ENCODE measurements at regions not wholly inside any gene's neighbourhood (a gene's known extent, or its start where the extent isn't known, plus 50 kb on each side); places are given as distances from the start of the nearest gene placed in this dataset.

GRCh38 chr9:25600501-25600900, 77.7 kb downstream of the TUSC1 start:
- no peak for TF ChIP-seq MTF1 (CRISPR knock-in tag; IDR thresholded peaks at IDR 0.05)
- TF ChIP-seq SKIL (CRISPR knock-in tag; IDR thresholded peaks at IDR 0.05; ENCODE audit: borderline replicate concordance): no peak
- no peak for TF ChIP-seq ZNF10 (CRISPR knock-in tag; IDR thresholded peaks at IDR 0.05; ENCODE audit: borderline replicate concordance, low read depth)
- TF ChIP-seq, protein P1, sequence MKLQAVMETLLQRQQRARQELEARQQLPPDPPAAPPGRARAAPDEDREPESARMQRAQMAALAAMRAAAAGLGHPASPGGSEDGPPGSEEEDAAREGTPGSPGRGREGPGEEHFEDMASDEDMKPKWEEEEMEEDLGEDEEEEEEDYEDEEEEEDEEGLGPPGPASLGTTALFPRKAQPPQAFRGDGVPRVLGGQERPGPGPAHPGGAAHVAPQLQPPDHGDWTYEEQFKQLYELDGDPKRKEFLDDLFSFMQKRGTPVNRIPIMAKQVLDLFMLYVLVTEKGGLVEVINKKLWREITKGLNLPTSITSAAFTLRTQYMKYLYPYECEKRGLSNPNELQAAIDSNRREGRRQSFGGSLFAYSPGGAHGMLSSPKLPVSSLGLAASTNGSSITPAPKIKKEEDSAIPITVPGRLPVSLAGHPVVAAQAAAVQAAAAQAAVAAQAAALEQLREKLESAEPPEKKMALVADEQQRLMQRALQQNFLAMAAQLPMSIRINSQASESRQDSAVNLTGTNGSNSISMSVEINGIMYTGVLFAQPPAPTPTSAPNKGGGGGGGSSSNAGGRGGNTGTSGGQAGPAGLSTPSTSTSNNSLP (IDR thresholded peaks at IDR 0.05; ENCODE audit: low read depth, low read length): no peak
- TF ChIP-seq, protein P2, sequence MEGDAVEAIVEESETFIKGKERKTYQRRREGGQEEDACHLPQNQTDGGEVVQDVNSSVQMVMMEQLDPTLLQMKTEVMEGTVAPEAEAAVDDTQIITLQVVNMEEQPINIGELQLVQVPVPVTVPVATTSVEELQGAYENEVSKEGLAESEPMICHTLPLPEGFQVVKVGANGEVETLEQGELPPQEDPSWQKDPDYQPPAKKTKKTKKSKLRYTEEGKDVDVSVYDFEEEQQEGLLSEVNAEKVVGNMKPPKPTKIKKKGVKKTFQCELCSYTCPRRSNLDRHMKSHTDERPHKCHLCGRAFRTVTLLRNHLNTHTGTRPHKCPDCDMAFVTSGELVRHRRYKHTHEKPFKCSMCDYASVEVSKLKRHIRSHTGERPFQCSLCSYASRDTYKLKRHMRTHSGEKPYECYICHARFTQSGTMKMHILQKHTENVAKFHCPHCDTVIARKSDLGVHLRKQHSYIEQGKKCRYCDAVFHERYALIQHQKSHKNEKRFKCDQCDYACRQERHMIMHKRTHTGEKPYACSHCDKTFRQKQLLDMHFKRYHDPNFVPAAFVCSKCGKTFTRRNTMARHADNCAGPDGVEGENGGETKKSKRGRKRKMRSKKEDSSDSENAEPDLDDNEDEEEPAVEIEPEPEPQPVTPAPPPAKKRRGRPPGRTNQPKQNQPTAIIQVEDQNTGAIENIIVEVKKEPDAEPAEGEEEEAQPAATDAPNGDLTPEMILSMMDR (CRISPR knock-in tag; IDR thresholded peaks at IDR 0.05): no peak
- TF ChIP-seq JDP2 (CRISPR knock-in tag; IDR thresholded peaks at IDR 0.05; ENCODE audit: borderline replicate concordance): no peak
- TF ChIP-seq NONO (IDR thresholded peaks at IDR 0.05): no peak
- no peak for TF ChIP-seq NONO (CRISPR knock-in tag; conservative IDR thresholded peaks at IDR 0.05)
- no peak for TF ChIP-seq XRCC5 (optimal IDR thresholded peaks at IDR 0.05; ENCODE audit: low read length)

Data from HepG2 (cell line).